ENCODE measurements at regions not wholly inside any gene's neighbourhood (a gene's known extent, or its start where the extent isn't known, plus 50 kb on each side); places are given as distances from the start of the nearest gene placed in this dataset.

- Mint-ChIP-seq H3K27ac (no peak overlapping the region), H3K36me3 (ENCODE audit: low read depth) (no peaks in the 10 kb centered on the region), H3K27me3 (no peaks in the 10 kb centered on the region), H3K9me3 (no peaks in the 10 kb centered on the region), H3K4me1 (no peaks in the 10 kb centered on the region), H3K4me3 (no peak overlapping the region)
- TF ChIP-seq, protein P1, sequence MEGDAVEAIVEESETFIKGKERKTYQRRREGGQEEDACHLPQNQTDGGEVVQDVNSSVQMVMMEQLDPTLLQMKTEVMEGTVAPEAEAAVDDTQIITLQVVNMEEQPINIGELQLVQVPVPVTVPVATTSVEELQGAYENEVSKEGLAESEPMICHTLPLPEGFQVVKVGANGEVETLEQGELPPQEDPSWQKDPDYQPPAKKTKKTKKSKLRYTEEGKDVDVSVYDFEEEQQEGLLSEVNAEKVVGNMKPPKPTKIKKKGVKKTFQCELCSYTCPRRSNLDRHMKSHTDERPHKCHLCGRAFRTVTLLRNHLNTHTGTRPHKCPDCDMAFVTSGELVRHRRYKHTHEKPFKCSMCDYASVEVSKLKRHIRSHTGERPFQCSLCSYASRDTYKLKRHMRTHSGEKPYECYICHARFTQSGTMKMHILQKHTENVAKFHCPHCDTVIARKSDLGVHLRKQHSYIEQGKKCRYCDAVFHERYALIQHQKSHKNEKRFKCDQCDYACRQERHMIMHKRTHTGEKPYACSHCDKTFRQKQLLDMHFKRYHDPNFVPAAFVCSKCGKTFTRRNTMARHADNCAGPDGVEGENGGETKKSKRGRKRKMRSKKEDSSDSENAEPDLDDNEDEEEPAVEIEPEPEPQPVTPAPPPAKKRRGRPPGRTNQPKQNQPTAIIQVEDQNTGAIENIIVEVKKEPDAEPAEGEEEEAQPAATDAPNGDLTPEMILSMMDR (IDR thresholded peaks at IDR 0.05), result no peak
- no peak for ATAC-seq (ENCODE audit: low read depth)
- intact Hi-C loops (cut with micrococcal nuclease), result no loop called here
- CTCF ChIA-PET, result no interaction called here
- POLR2A ChIA-PET, result no interaction called here
- no peak for DNase-seq
These were observed 223.2 kb upstream of the NFIA start for GRCh38 chr1:60859111-60859510.

GRCh38 chr1:60857851-60858250 is 224.5 kb upstream of the NFIA start:
- no peak overlapping the region for H3K27ac Mint-ChIP-seq
- no peaks in the 10 kb centered on the region for H3K27me3 Mint-ChIP-seq
- H3K36me3 Mint-ChIP-seq (ENCODE audit: low read depth), result no peaks in the 10 kb centered on the region
- DNase-seq (no peak), ATAC-seq (ENCODE audit: low read depth) (no peak)
- CTCF ChIA-PET, result no interaction called here
- intact Hi-C loops (cut with micrococcal nuclease), result no loop called here
- no peak overlapping the region for H3K4me3 Mint-ChIP-seq
- TF ChIP-seq, protein P1 (IDR thresholded peaks at IDR 0.05), result no peak
- POLR2A ChIA-PET, result no interaction called here
- H3K9me3 Mint-ChIP-seq, result no peaks in the 10 kb centered on the region
- no peaks in the 10 kb centered on the region for H3K4me1 Mint-ChIP-seq

DNA sequence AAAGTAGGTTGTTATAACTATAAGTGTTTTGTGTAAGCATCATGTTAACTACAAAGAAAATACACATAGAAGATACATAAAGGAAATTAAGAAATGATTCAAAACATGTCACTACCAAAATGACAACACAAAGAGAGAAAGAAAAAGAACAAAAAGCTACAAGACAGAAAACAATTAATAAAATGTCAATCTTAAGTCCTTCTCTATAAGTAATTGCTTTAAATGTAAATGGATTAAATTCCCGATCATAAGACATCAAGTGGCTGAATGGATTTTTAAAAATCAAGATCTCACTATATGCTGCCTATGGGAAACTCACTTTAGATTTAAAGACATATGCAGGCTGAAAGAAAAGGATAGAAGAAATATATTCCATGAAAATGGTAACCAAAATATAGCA is 232.3 kb upstream of the NFIA start:
- ChIA-PET CTCF (interaction anchor here (0.7 kb wide), 1 partner anchor 431 kb away, joined by 4 read pairs; no protein-coding TSS in a partner anchor), POLR2A (no interaction called here)
- H3K4me1 Mint-ChIP-seq, result no peaks in the 10 kb centered on the region
- H3K27ac Mint-ChIP-seq, result no peak overlapping the region
- TF ChIP-seq, protein P1 (IDR thresholded peaks at IDR 0.05), result no peak
- peaks cover 3% of the 10 kb centered on the region for H3K9me3 Mint-ChIP-seq
- no peaks in the 10 kb centered on the region for H3K36me3 Mint-ChIP-seq (ENCODE audit: low read depth)
- no peaks in the 10 kb centered on the region for H3K27me3 Mint-ChIP-seq
- intact Hi-C loops (cut with micrococcal nuclease), result no loop called here
- ATAC-seq (ENCODE audit: low read depth) (no peak), DNase-seq (no peak)
- H3K4me3 Mint-ChIP-seq, result no peak overlapping the region

DNA sequence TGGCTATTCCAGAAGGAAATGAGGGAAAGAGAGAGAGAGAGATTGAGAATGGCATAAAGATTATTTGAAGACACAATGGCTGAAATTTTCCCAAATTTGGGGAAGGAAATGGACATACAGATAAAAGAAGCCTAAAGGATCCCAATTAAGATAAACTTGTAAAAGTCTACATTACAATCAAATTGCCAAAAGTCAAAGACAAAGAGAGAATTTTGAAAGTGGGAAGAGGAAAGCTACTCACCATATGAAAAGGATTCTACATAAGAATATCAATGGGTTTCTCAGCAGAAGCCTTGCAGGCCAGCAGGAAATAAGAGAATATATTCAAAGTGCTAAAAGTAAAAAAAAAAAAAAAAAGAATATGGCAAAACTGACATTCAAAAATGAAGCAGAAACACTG is 233.0 kb upstream of the NFIA start:
- H3K27me3 Mint-ChIP-seq, result no peaks in the 10 kb centered on the region
- intact Hi-C loops (cut with micrococcal nuclease), result loop anchor here (2.0 kb wide), 1 partner anchor 1003 kb away; no protein-coding TSS in a partner anchor
- peaks cover 9% of the 10 kb centered on the region for H3K9me3 Mint-ChIP-seq
- H3K4me3 Mint-ChIP-seq, result no peak overlapping the region
- ATAC-seq (ENCODE audit: low read depth) (no peak), DNase-seq (no peak)
- H3K4me1 Mint-ChIP-seq, result no peaks in the 10 kb centered on the region
- ChIA-PET CTCF (interaction anchor here (0.7 kb wide), 1 partner anchor 431 kb away, joined by 4 read pairs; no protein-coding TSS in a partner anchor), POLR2A (no interaction called here)
- no peaks in the 10 kb centered on the region for H3K36me3 Mint-ChIP-seq (ENCODE audit: low read depth)
- no peak overlapping the region for H3K27ac Mint-ChIP-seq
- TF ChIP-seq, protein P1 (IDR thresholded peaks at IDR 0.05), result no peak

DNA sequence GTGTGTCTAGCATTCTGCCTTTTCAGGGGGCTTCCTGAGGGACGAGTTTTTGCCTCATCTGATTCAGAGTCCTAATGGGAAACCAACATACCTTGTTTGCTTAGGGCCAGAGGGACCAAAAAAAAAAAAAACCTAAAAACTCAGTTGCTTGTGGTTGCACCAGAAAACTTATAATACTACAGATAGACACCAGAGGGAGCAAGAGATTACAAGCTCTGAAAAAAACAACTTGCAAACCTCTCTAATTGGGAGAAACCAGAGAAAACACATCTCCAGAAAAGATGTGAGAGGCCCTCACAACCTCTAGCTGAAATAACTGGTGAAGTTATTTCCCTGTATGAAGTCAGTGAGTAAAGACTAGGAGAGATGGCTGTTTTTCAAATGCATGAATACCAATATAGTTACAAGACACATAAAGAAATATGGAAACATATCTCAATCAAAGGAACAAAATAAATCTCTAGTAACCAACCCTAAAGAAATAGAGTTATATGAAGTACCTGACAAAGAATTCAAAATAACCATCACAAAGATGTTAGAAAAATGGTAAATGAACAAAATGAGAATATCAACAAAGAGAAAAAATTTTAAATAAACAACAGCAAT is 233.7 kb upstream of the NFIA start:
- intact Hi-C loops (cut with micrococcal nuclease), result loop anchor here (2.0 kb wide), 1 partner anchor 1004 kb away; no protein-coding TSS in a partner anchor

More for the DNA sequence above, 233.7 kb upstream of the NFIA start:
- TF ChIP-seq, protein P1 (IDR thresholded peaks at IDR 0.05), result no peak
- H3K4me1 Mint-ChIP-seq, result no peaks in the 10 kb centered on the region
- peaks cover 11% of the 10 kb centered on the region for H3K9me3 Mint-ChIP-seq
- ChIA-PET CTCF (no interaction called here), POLR2A (no interaction called here)
- no peaks in the 10 kb centered on the region for H3K36me3 Mint-ChIP-seq (ENCODE audit: low read depth)
- no peak overlapping the region for H3K4me3 Mint-ChIP-seq
- no peaks in the 10 kb centered on the region for H3K27me3 Mint-ChIP-seq
- DNase-seq (no peak), ATAC-seq (ENCODE audit: low read depth) (no peak)
- H3K27ac Mint-ChIP-seq, result no peak overlapping the region
